KG1 (cell line): ENCODE measurements at regions not wholly inside any gene's neighbourhood (a gene's known extent, or its start where the extent isn't known, plus 50 kb on each side); places are given as distances from the start of the nearest gene placed in this dataset.

Experiments used
- DNase-seq: peaks from one replicate; lab custom pipeline; 2025; lab: John Stamatoyannopoulos, UW

GRCh38 chr21:35692311-35692710, 368.0 kb downstream of the SETD4 start:
- DNase-seq, result no peak

- no peak for DNase-seq
Observed at GRCh38 chr21:35690436-35690835, 369.9 kb downstream of the SETD4 start.

GRCh38 chr21:35686156-35686555, 374.2 kb downstream of the SETD4 start:
- no peak for DNase-seq

GRCh38 chr21:35683664-35684304, 376.5 kb downstream of the SETD4 start:
- DNase-seq, result no peak

GRCh38 chr21:35682904-35683549, 377.3 kb downstream of the SETD4 start:
- no peak for DNase-seq

DNA sequence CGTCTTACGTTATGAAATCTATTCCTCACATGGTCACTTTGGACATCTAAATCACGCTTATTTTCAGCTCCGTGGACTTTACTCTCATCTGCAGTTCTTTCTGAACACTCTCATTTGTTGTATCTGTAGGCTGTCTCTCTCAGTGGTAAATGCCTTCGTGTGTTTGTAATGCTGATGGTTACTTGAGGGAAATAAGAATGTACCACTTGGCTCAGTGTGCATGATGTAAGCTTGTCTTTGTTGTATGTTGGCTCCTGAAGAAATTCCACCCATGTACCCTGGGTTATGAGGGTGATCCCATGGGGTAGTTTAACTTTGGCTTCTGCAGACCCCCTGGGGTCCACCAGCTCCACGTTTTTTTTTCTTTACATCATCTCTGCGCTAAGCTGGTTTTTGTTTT, 378.4 kb downstream of the SETD4 start:
- DNase-seq, result no peak

- no peak for DNase-seq
Observed at GRCh38 chr21:35679076-35679475, 381.2 kb downstream of the SETD4 start.

DNA sequence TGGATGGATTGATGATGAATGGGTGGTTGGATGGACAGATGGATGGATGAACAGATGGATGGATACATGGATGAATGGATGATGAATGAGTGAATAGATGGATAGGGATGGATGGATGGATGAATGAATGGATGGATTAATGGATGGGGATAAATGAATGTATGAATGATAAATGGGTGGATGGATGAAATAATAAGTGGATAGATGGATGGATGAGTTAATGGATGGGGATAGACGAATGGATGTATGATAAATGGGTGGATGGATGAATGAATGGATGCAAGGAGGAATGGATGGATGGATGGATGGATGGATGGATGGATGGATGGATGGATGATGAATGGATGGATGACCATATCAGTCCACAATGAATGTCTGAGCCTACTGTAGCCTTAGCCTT, 381.9 kb downstream of the SETD4 start:
- DNase-seq, result no peak

GRCh38 chr21:35677298-35677841, 383.0 kb downstream of the SETD4 start:
- DNase-seq, result no peak

GRCh38 chr21:35674895-35675470, 385.3 kb downstream of the SETD4 start:
- no peak for DNase-seq

- DNase-seq, result no peak
Observed at GRCh38 chr21:35674091-35674671, 386.1 kb downstream of the SETD4 start.

- DNase-seq, result no peak
Observed at GRCh38 chr21:35672313-35672712, 388.0 kb downstream of the SETD4 start.

- no peak for DNase-seq
Observed at GRCh38 chr21:35664683-35665082, 395.6 kb downstream of the SETD4 start.

DNA sequence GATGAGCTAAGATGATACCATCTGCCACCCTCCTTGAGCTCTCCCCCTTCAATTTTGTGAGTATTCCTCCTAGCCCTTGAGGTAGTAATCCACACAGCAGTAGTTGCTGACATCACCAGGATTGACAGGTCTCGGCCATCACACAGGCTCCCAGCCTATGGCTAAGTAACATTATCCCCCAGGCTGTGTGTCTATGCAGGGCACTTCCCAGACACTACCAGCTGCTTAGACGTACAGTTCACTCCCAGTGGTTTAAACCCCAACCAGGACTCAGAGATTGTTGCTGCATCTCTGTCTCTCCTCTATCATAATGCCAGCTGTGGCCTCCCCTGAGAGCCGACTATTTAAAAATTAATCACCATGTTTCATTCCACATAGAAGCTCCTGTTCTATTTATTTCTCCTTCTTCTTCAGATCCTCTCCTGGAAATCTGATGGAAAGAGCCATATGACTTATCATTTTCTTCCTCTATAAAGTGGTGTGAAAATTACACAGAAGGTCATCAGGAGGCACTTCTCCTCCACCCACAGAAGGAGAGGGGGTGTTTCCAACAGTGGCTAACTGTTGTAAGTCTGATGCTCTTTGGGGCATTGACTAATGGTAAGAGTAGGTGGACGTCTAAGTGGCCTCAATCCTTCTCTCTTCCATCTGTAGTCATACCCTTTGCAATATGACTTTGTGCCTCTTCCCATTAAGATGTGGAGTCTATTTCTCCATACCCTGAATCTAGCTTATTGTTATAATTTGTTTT, 396.3 kb downstream of the SETD4 start:
- no peak for DNase-seq

- DNase-seq, result peak; percentile 29
Observed at GRCh38 chr21:35658242-35658641, 402.1 kb downstream of the SETD4 start.

- no peak for DNase-seq
Observed at GRCh38 chr21:35652872-35653271, 407.5 kb downstream of the SETD4 start.

GRCh38 chr21:35652196-35652595, 408.1 kb downstream of the SETD4 start:
- DNase-seq, result no peak

DNA sequence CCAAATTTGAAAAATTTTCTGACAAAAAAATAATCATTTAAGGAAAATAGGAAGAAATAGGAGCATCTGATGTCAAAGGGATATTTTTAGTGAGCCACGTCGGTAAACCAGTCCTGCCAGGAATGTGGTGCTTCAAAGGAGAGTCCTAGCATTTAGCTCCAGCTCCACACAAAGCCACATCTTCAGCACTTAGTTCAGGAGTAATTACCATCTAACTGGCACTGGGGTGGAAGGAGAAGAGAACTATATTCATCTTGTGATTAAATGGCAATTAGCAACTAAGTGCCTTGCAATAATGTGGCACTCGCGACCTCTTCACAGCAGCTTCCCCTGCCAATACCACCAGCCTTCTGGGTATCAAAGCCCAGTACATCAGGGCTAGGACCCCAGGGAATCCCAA, 409.1 kb downstream of the SETD4 start:
- no peak for DNase-seq

- DNase-seq, result no peak
Observed at GRCh38 chr21:35649186-35649585, 411.1 kb downstream of the SETD4 start.

DNA sequence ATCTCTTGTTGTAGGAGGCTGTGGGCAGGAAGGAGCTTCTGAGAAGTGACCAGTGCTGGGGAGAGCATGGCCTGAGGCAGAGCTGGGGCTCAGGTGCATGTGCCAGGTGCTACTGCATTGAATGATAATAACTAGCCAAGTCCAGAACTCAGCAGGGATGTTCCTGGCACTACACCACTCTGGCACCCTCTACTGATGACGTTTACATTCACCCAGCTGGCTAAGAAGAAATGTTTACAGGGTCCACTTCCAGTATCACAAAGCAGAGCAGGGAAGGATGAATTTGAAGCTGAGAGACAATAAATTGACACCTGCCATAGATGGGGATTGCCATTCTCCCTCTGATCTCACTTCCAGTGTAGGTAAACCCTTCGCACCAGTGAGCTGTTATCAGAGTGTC, 411.8 kb downstream of the SETD4 start:
- DNase-seq, result no peak

- DNase-seq, result no peak
Observed at GRCh38 chr21:35646606-35647005, 413.7 kb downstream of the SETD4 start.

- DNase-seq, result no peak
Observed at GRCh38 chr21:35645991-35646390, 414.3 kb downstream of the SETD4 start.
